Astrocyte of the spinal cord (primary cell): ENCODE measurements at regions not wholly inside any gene's neighbourhood (a gene's known extent, or its start where the extent isn't known, plus 50 kb on each side); places are given as distances from the start of the nearest gene placed in this dataset.

Source experiments
- DNase-seq: peaks from one replicate; pipeline ENCODE4 v3.0.0; 2011; ENCODE audit warnings: low read depth, low spot score
- H3K4me3 ChIP-seq: 2 replicates; pipeline ENCODE4 v1.5.1; 2011; ENCODE audit warnings: low read depth, mild to moderate bottlenecking, low read length, moderate library complexity
- in situ Hi-C: cut with HindIII; loops from 2 replicates; pipeline ENCODE4 v1.10.0; 2017; ENCODE audit warnings: low sequenced_read_pairs
- TF ChIP-seq, protein P1 (sequence below): IDR thresholded peaks from 2 replicates; pipeline ENCODE4 v1.5.1; 2012; ENCODE audit warnings: low read depth, mild to moderate bottlenecking, low read length, inconsistent platforms

DNA sequence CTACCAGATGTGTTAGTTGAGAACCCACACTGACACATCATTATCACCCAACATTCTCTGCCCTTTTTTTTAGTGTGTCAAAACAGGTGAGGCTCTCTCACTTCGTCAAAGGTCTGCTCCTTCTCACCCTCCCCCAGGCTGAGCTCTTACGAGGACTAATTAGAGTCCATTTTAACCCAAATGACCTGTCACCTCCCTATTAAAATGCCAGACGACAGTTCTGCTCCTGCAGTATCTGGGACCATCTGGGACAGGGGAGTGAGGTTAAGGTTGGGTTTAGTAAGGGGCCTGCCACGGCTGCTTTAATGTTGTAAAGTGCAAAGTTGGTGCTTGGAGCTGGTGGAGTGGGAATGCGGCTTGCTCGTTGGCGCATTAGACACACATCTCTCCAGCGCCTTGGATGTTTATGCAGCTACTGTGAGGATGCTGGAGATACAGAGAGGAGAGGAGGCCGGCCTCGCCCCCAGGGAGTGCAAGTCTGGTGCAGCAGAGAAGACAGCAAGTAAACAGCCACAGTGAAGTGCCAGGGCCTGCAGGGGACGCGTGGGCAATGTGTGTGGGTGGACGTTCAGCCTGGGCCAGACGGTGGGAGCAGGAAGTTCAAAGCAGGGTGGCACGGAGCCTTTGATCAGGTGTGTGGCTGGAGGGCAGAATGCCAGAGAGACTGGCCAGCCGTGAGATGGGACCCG is 96.2 kb downstream of the C9orf50 start:
- TF ChIP-seq, protein P1, sequence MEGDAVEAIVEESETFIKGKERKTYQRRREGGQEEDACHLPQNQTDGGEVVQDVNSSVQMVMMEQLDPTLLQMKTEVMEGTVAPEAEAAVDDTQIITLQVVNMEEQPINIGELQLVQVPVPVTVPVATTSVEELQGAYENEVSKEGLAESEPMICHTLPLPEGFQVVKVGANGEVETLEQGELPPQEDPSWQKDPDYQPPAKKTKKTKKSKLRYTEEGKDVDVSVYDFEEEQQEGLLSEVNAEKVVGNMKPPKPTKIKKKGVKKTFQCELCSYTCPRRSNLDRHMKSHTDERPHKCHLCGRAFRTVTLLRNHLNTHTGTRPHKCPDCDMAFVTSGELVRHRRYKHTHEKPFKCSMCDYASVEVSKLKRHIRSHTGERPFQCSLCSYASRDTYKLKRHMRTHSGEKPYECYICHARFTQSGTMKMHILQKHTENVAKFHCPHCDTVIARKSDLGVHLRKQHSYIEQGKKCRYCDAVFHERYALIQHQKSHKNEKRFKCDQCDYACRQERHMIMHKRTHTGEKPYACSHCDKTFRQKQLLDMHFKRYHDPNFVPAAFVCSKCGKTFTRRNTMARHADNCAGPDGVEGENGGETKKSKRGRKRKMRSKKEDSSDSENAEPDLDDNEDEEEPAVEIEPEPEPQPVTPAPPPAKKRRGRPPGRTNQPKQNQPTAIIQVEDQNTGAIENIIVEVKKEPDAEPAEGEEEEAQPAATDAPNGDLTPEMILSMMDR: no peak
- H3K4me3 ChIP-seq: no peak overlapping the region
- in situ Hi-C loops: no loop called here
- DNase-seq: no peak

DNA sequence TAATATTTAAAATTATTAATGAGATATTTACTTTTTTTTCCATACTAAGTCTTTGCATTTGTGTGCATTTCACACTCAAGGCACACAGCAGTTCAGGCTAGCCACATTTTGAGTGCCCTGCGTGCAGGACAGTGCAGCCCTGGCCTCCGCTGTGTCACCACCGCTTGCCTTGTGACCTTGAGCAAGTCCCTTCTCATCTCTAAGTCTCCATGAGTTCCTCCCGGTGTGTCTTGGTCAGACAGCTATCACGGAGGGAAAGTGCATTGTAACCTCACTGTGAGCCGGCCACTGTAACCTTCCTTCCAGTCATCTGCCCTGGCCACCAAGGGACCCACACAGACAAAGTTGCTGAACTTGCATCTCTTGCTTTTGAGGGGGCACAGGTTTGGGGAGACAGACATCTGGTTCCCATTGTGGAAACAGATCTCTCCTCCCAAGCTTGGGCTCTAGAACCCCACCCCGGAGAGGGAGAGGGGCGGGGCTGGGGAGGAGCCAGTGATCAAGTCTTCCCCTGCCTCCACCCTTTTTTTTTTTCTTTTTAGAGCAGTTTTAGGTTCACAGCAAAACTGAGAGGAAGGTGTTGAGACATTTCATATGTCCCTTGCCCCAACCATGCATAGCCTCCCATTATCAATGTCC is 96.8 kb downstream of the C9orf50 start:
- H3K4me3 ChIP-seq: no peak overlapping the region
- DNase-seq: no peak
- in situ Hi-C loops: no loop called here
- TF ChIP-seq, protein P1: no peak

DNA sequence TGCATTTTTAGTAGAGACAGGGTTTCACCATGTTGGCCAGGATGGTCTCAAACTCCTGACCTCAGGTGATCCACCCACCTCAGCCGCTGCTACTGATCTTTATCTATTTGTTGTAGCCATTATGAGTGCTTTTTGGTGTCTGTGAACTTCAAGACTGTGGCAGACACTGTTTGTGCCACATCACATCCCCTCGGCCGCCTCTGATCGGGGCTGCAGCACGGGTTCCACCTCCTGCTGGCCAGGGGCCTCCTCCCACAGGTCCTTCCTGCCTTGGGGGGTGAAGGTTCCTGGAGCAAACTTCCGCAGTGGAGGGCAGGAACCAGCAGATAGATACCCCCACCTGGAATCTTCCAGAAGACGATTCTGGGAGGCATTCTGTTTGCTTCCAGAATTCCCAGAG is 98.5 kb downstream of the C9orf50 start:
- TF ChIP-seq, protein P1: no peak
- H3K4me3 ChIP-seq: no peak overlapping the region
- in situ Hi-C loops: no loop called here
- no peak for DNase-seq

DNA sequence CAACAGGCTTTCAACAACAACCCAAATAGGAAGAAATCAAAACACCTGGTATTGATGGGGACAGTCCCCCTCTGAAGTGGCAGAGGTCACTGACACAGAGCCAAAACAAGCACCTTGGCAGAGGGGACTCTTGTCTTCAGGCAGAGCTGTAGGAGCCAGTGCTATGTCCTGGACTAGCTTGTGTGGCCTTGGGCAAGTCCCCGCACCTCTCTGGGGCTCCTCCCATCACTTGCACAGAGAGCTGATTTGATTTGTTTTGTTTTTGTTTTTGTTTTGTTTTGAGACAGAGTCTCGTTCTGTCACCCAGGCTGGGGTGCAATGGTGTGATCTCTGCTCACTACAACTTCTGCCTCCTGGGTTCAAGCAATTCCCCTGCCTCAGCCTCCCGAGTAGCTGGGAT is 100.8 kb downstream of the C9orf50 start:
- TF ChIP-seq, protein P1: no peak
- no peak for DNase-seq
- in situ Hi-C loops: no loop called here
- no peak overlapping the region for H3K4me3 ChIP-seq

DNA sequence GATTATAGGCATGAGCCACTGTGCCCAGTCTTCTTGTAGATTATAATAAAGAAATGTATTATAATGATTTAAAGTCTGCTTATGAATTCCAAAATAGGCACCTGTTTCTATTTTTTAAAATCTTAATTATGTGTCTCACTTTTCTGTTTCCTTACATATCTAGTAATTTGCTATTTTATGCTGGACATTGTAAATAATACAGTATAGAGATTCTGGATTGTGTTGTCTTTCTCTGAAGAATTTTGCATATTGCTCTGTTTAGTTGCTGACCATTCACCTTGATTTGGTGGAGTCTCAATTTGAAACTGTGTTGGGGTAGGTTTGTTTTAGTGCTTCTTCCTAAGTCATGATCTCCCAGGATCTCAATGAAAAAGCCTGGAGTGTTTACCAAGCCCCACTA is 102.8 kb downstream of the C9orf50 start:
- TF ChIP-seq, protein P1: no peak
- in situ Hi-C loops: no loop called here
- H3K4me3 ChIP-seq: no peak overlapping the region
- no peak for DNase-seq

DNA sequence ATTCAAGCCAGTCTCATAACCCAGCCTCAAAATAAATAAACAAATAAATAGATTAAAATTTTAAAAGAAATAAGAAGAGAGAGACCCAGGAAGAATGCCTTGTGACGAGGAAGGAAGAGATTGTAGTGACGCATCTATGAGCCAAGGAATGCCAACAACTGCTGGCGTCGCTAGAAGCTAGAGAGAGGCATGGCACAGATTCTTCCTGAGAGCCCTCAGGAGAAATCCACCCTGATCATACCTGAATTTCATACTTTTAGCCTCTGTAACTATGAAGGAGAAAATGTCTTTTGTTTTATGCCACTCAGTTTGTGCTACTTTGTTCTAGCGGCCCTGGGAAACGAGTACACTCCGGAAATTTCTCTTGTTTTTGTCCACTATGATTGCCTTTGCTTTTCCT is 103.9 kb downstream of the C9orf50 start:
- DNase-seq: no peak
- in situ Hi-C loops: no loop called here
- no peak overlapping the region for H3K4me3 ChIP-seq
- TF ChIP-seq, protein P1: no peak
